GM19328 (cell line): ENCODE measurements at regions not wholly inside any gene's neighbourhood (a gene's known extent, or its start where the extent isn't known, plus 50 kb on each side); places are given as distances from the start of the nearest gene placed in this dataset.

Experiments used
- ATAC-seq: cut with Tn5 transposase; IDR thresholded peaks from one replicate; pipeline ENCODE4 v1.9.1; 2021; ENCODE audit warnings: mild to moderate bottlenecking, moderate library complexity; ENCODE audit not compliant: unreplicated experiment

- ATAC-seq: no peak
These were observed 65.6 kb upstream of the TMEM72 start for GRCh38 chr10:44845361-44846175.

GRCh38 chr10:44847110-44847509, 64.0 kb upstream of the TMEM72 start:
- no peak for ATAC-seq

- no peak for ATAC-seq
These were observed 62.9 kb upstream of the TMEM72 start for GRCh38 chr10:44848211-44848610.

- no peak for ATAC-seq
These were observed 61.2 kb upstream of the TMEM72 start for GRCh38 chr10:44849936-44850335.

- no peak for ATAC-seq
These were observed 60.7 kb upstream of the TMEM72 start for GRCh38 chr10:44850356-44850934.

GRCh38 chr10:44851413-44851812, 59.7 kb upstream of the TMEM72 start:
- no peak for ATAC-seq

GRCh38 chr10:44851881-44852280, 59.3 kb upstream of the TMEM72 start:
- ATAC-seq: no peak

- no peak for ATAC-seq
These were observed 57.9 kb upstream of the TMEM72 start for GRCh38 chr10:44853148-44853734.

- no peak for ATAC-seq
These were observed 57.3 kb upstream of the TMEM72 start for GRCh38 chr10:44853796-44854195.

- no peak for ATAC-seq
These were observed 56.3 kb upstream of the TMEM72 start for GRCh38 chr10:44854693-44855350.

- ATAC-seq: no peak
These were observed 54.4 kb upstream of the TMEM72 start for GRCh38 chr10:44856696-44857095.

GRCh38 chr10:44857363-44858016, 53.6 kb upstream of the TMEM72 start:
- no peak for ATAC-seq

- ATAC-seq: no peak
These were observed 53.1 kb upstream of the TMEM72 start for GRCh38 chr10:44858017-44858371.

- no peak for ATAC-seq
These were observed 52.1 kb upstream of the TMEM72 start for GRCh38 chr10:44858988-44859387.

- ATAC-seq: no peak
These were observed 51.4 kb upstream of the TMEM72 start for GRCh38 chr10:44859546-44860285.

- no peak for ATAC-seq
These were observed 50.1 kb upstream of the TMEM72 start for GRCh38 chr10:44860811-44861736.
